GM11168 (cell line): ENCODE measurements at regions not wholly inside any gene's neighbourhood (a gene's known extent, or its start where the extent isn't known, plus 50 kb on each side); places are given as distances from the start of the nearest gene placed in this dataset.

Experiments
- in situ Hi-C: fragments of 300-500 bp; cut with MboI; formaldehyde crosslinking; loops from one replicate; pipeline ENCODE4 v1.12.0; 2022; ENCODE audit warnings: low sequenced_read_pairs; ENCODE audit not compliant: unreplicated experiment

- in situ Hi-C loops: no loop called here
Measured at GRCh38 chr21:27739187-27739586, 772.3 kb upstream of the ADAMTS5 start.

- in situ Hi-C loops: no loop called here
Measured at GRCh38 chr21:27735699-27736098, 768.8 kb upstream of the ADAMTS5 start.

GRCh38 chr21:27734146-27734545 is 767.3 kb upstream of the ADAMTS5 start:
- in situ Hi-C loops: no loop called here

- in situ Hi-C loops: no loop called here
Measured at GRCh38 chr21:27725916-27726315, 759.0 kb upstream of the ADAMTS5 start.

- in situ Hi-C loops: no loop called here
Measured at GRCh38 chr21:27722095-27722494, 755.2 kb upstream of the ADAMTS5 start.

- in situ Hi-C loops: no loop called here
Measured at GRCh38 chr21:27721675-27722074, 754.8 kb upstream of the ADAMTS5 start.

- in situ Hi-C loops: no loop called here
Measured at GRCh38 chr21:27719226-27719625, 752.3 kb upstream of the ADAMTS5 start.

GRCh38 chr21:27715131-27715530 is 748.2 kb upstream of the ADAMTS5 start:
- in situ Hi-C loops: no loop called here

- in situ Hi-C loops: no loop called here
Measured at GRCh38 chr21:27713154-27714109, 746.5 kb upstream of the ADAMTS5 start.

GRCh38 chr21:27704567-27705166 is 737.8 kb upstream of the ADAMTS5 start:
- in situ Hi-C loops: no loop called here

- in situ Hi-C loops: no loop called here
Measured at GRCh38 chr21:27703791-27704190, 736.9 kb upstream of the ADAMTS5 start.

- in situ Hi-C loops: no loop called here
Measured at GRCh38 chr21:27700974-27701614, 734.2 kb upstream of the ADAMTS5 start.

- in situ Hi-C loops: no loop called here
Measured at GRCh38 chr21:27695246-27695645, 728.4 kb upstream of the ADAMTS5 start.

- in situ Hi-C loops: no loop called here
Measured at GRCh38 chr21:27694667-27695066, 727.8 kb upstream of the ADAMTS5 start.

- in situ Hi-C loops: no loop called here
Measured at GRCh38 chr21:27693376-27693775, 726.5 kb upstream of the ADAMTS5 start.

- in situ Hi-C loops: no loop called here
Measured at GRCh38 chr21:27691516-27691915, 724.6 kb upstream of the ADAMTS5 start.

- in situ Hi-C loops: no loop called here
Measured at GRCh38 chr21:27691006-27691405, 724.1 kb upstream of the ADAMTS5 start.

- in situ Hi-C loops: no loop called here
Measured at GRCh38 chr21:27690426-27690825, 723.5 kb upstream of the ADAMTS5 start.

- in situ Hi-C loops: no loop called here
Measured at GRCh38 chr21:27688773-27689172, 721.9 kb upstream of the ADAMTS5 start.

GRCh38 chr21:27683292-27683691 is 716.4 kb upstream of the ADAMTS5 start:
- in situ Hi-C loops: no loop called here

- in situ Hi-C loops: no loop called here
Measured at GRCh38 chr21:27681841-27682240, 715.0 kb upstream of the ADAMTS5 start.
